HG03460 (cell line): ENCODE measurements at regions not wholly inside any gene's neighbourhood (a gene's known extent, or its start where the extent isn't known, plus 50 kb on each side); places are given as distances from the start of the nearest gene placed in this dataset.
"Not testable (repeated sequence)": the region's sequence is repeated elsewhere in the genome, so short reads cannot be mapped to it uniquely, and the experiment has no call there.

ENCODE experiments used
- ATAC-seq: cut with Tn5 transposase; IDR thresholded peaks from one replicate; pipeline ENCODE4 v1.9.1; 2021; ENCODE audit not compliant: unreplicated experiment

- peak; percentile 70 for ATAC-seq
Observed at GRCh38 chr4:72701987-72702819, 133.2 kb upstream of the ADAMTS3 start.

- ATAC-seq = no peak
Observed at GRCh38 chr4:72690771-72691170, 121.8 kb upstream of the ADAMTS3 start.

GRCh38 chr4:72689923-72690322 lies 120.9 kb upstream of the ADAMTS3 start:
- no peak for ATAC-seq

GRCh38 chr4:72686390-72686789 lies 117.4 kb upstream of the ADAMTS3 start:
- ATAC-seq = not testable (repeated sequence)

GRCh38 chr4:72679666-72680065 lies 110.6 kb upstream of the ADAMTS3 start:
- no peak for ATAC-seq

GRCh38 chr4:72677886-72678285 lies 108.9 kb upstream of the ADAMTS3 start:
- ATAC-seq = no peak

- ATAC-seq = no peak
Observed at GRCh38 chr4:72677265-72677664, 108.2 kb upstream of the ADAMTS3 start.

- ATAC-seq = no peak
Observed at GRCh38 chr4:72671980-72672379, 103.0 kb upstream of the ADAMTS3 start.

GRCh38 chr4:72670521-72670920 lies 101.5 kb upstream of the ADAMTS3 start:
- no peak for ATAC-seq

- no peak for ATAC-seq
Observed at GRCh38 chr4:72666910-72667309, 97.9 kb upstream of the ADAMTS3 start.

GRCh38 chr4:72665171-72665968 lies 96.3 kb upstream of the ADAMTS3 start:
- ATAC-seq = no peak

- no peak for ATAC-seq
Observed at GRCh38 chr4:72663828-72664227, 94.8 kb upstream of the ADAMTS3 start.

- ATAC-seq = no peak
Observed at GRCh38 chr4:72661830-72662229, 92.8 kb upstream of the ADAMTS3 start.

GRCh38 chr4:72641611-72642010 lies 72.6 kb upstream of the ADAMTS3 start:
- ATAC-seq = no peak

GRCh38 chr4:72636866-72637265 lies 67.8 kb upstream of the ADAMTS3 start:
- not testable (repeated sequence) for ATAC-seq

- not testable (repeated sequence) for ATAC-seq
Observed at GRCh38 chr4:72635931-72636330, 66.9 kb upstream of the ADAMTS3 start.

- not testable (repeated sequence) for ATAC-seq
Observed at GRCh38 chr4:72632253-72632652, 63.2 kb upstream of the ADAMTS3 start.

- ATAC-seq = no peak
Observed at GRCh38 chr4:72631296-72631695, 62.3 kb upstream of the ADAMTS3 start.

- ATAC-seq = no peak
Observed at GRCh38 chr4:72629540-72629939, 60.5 kb upstream of the ADAMTS3 start.

GRCh38 chr4:72627723-72628122 lies 58.7 kb upstream of the ADAMTS3 start:
- no peak for ATAC-seq
